ENCODE measurements at regions not wholly inside any gene's neighbourhood (a gene's known extent, or its start where the extent isn't known, plus 50 kb on each side); places are given as distances from the start of the nearest gene placed in this dataset.

- H3K4me1 ChIP-seq = no peaks in the 10 kb centered on the region
- H3K27ac ChIP-seq = no peak overlapping the region
- DNase-seq = no peak
- intact Hi-C loops (cut with DNase I) = no loop called here
- no peak for TF ChIP-seq CTCF (IDR thresholded peaks at IDR 0.05)
- no peaks in the 10 kb centered on the region for H3K36me3 ChIP-seq
- no peak overlapping the region for H3K4me3 ChIP-seq
- no peak overlapping the region for H3K9ac ChIP-seq (ENCODE audit: low read depth in 2 of 2, low read length in 2 of 2)
- H3K9me3 ChIP-seq = no peaks in the 10 kb centered on the region
- no peaks in the 10 kb centered on the region for H3K27me3 ChIP-seq
These were observed 618.5 kb upstream of the BCHE start for GRCh38 chr3:166455744-166456143.

- H3K27ac ChIP-seq = no peak overlapping the region
- no peaks in the 10 kb centered on the region for H3K9me3 ChIP-seq
- DNase-seq = no peak
- intact Hi-C loops (cut with DNase I) = no loop called here
- H3K9ac ChIP-seq (ENCODE audit: low read depth in 2 of 2, low read length in 2 of 2) = no peak overlapping the region
- no peak for TF ChIP-seq CTCF (IDR thresholded peaks at IDR 0.05)
- no peaks in the 10 kb centered on the region for H3K36me3 ChIP-seq
- H3K27me3 ChIP-seq = no peaks in the 10 kb centered on the region
- H3K4me3 ChIP-seq = no peak overlapping the region
- no peaks in the 10 kb centered on the region for H3K4me1 ChIP-seq
These were observed 616.3 kb upstream of the BCHE start for GRCh38 chr3:166453478-166453877.

GRCh38 chr3:166451997-166452396, 614.8 kb upstream of the BCHE start:
- Histone ChIP-seq H3K9ac (ENCODE audit: low read depth in 2 of 2, low read length in 2 of 2) (no peak overlapping the region), H3K27ac (no peak overlapping the region), H3K36me3 (no peaks in the 10 kb centered on the region), H3K9me3 (no peaks in the 10 kb centered on the region), H3K27me3 (no peaks in the 10 kb centered on the region), H3K4me1 (no peaks in the 10 kb centered on the region), H3K4me3 (no peak overlapping the region)
- no peak for TF ChIP-seq CTCF (IDR thresholded peaks at IDR 0.05)
- intact Hi-C loops (cut with DNase I) = no loop called here
- no peak for DNase-seq

- no peak for DNase-seq
- intact Hi-C loops (cut with DNase I) = no loop called here
These were observed 610.3 kb upstream of the BCHE start for GRCh38 chr3:166447513-166447912.

GRCh38 chr3:166446986-166447385, 609.8 kb upstream of the BCHE start:
- no peak for TF ChIP-seq CTCF (IDR thresholded peaks at IDR 0.05)
- Histone ChIP-seq H3K9ac (ENCODE audit: low read depth in 2 of 2, low read length in 2 of 2) (no peak overlapping the region), H3K4me1 (no peaks in the 10 kb centered on the region), H3K4me3 (no peak overlapping the region), H3K27me3 (no peaks in the 10 kb centered on the region), H3K27ac (no peak overlapping the region), H3K36me3 (no peaks in the 10 kb centered on the region), H3K9me3 (no peaks in the 10 kb centered on the region)
- DNase-seq = no peak
- intact Hi-C loops (cut with DNase I) = no loop called here

More at GRCh38 chr3:166447513-166447912, 610.3 kb upstream of the BCHE start:
- Histone ChIP-seq H3K9me3 (no peaks in the 10 kb centered on the region), H3K9ac (ENCODE audit: low read depth in 2 of 2, low read length in 2 of 2) (no peak overlapping the region), H3K27me3 (no peaks in the 10 kb centered on the region), H3K36me3 (no peaks in the 10 kb centered on the region), H3K4me1 (no peaks in the 10 kb centered on the region), H3K27ac (no peak overlapping the region), H3K4me3 (no peak overlapping the region)
- no peak for TF ChIP-seq CTCF (IDR thresholded peaks at IDR 0.05)

- Histone ChIP-seq H3K36me3 (no peaks in the 10 kb centered on the region), H3K4me3 (no peak overlapping the region), H3K9me3 (no peaks in the 10 kb centered on the region), H3K27me3 (no peaks in the 10 kb centered on the region), H3K9ac (ENCODE audit: low read depth in 2 of 2, low read length in 2 of 2) (no peak overlapping the region), H3K27ac (no peak overlapping the region), H3K4me1 (no peaks in the 10 kb centered on the region)
- intact Hi-C loops (cut with DNase I) = no loop called here
- DNase-seq = no peak
- no peak for TF ChIP-seq CTCF (IDR thresholded peaks at IDR 0.05)
These were observed 609.1 kb upstream of the BCHE start for GRCh38 chr3:166446291-166446690.
